Calu3 (cell line): ENCODE measurements at regions not wholly inside any gene's neighbourhood (a gene's known extent, or its start where the extent isn't known, plus 50 kb on each side); places are given as distances from the start of the nearest gene placed in this dataset.

Experiments used
- BruUV-seq: library from RNA; stranded (reverse); fragments of 400-500 nt; replicated peaks from 2 replicates; lab custom pipeline; 2021; lab: Mats Ljungman, UMichigan
- CTCF ChIA-PET: fragments of 300-600 bp; sonication (Branson Sonifier 250); formaldehyde crosslinking; loops from one replicate; lab custom pipeline; 2022; ENCODE audit warnings: antibody characterized with exemption; lab: Charles Lee
- DNase-seq: peaks from one replicate; pipeline ENCODE4 v3.0.0; 2022
- H3K27ac Mint-ChIP-seq: one replicate; pipeline ENCODE4 v1.8.0; 2022; ENCODE audit warnings: mixed read lengths; ENCODE audit not compliant: unreplicated experiment
- H3K27me3 Mint-ChIP-seq: one replicate; pipeline ENCODE4 v1.8.0; 2022; ENCODE audit warnings: mixed read lengths; ENCODE audit not compliant: unreplicated experiment
- H3K36me3 Mint-ChIP-seq: one replicate; pipeline ENCODE4 v1.8.0; 2022; ENCODE audit warnings: mild to moderate bottlenecking, moderate library complexity, mixed read lengths; ENCODE audit not compliant: insufficient read depth, unreplicated experiment
- H3K4me1 Mint-ChIP-seq: one replicate; pipeline ENCODE4 v1.8.0; 2022; ENCODE audit warnings: mild to moderate bottlenecking, low read depth, mixed read lengths; ENCODE audit not compliant: unreplicated experiment
- H3K4me3 Mint-ChIP-seq: one replicate; pipeline ENCODE4 v1.8.0; 2022; ENCODE audit warnings: mild to moderate bottlenecking, low read depth, moderate library complexity, mixed read lengths; ENCODE audit not compliant: unreplicated experiment
- H3K9me3 Mint-ChIP-seq: one replicate; pipeline ENCODE4 v1.8.0; 2022; ENCODE audit warnings: low read depth, mixed read lengths; ENCODE audit not compliant: unreplicated experiment
- intact Hi-C: fragments of 100-400 bp; cut with micrococcal nuclease; formaldehyde crosslinking; loops from one replicate; pipeline ENCODE4 v1.10.0; 2022; ENCODE audit not compliant: unreplicated experiment
- TF ChIP-seq, protein P1 (sequence below): fragments of 200-600 bp; IDR thresholded peaks from one replicate; pipeline ENCODE4 v1.8.0; 2022; ENCODE audit warnings: antibody characterized with exemption; ENCODE audit not compliant: unreplicated experiment

- intact Hi-C loops, result no loop called here
- no peak overlapping the region for H3K4me3 Mint-ChIP-seq
- no peaks in the 10 kb centered on the region for H3K9me3 Mint-ChIP-seq
- CTCF ChIA-PET, result no interaction called here
- no peaks in the 10 kb centered on the region for H3K36me3 Mint-ChIP-seq
- no peaks in the 10 kb centered on the region for H3K27me3 Mint-ChIP-seq
- BruUV-seq, result no TSS peak
- no peak overlapping the region for H3K27ac Mint-ChIP-seq
- no peaks in the 10 kb centered on the region for H3K4me1 Mint-ChIP-seq
- TF ChIP-seq, protein P1, sequence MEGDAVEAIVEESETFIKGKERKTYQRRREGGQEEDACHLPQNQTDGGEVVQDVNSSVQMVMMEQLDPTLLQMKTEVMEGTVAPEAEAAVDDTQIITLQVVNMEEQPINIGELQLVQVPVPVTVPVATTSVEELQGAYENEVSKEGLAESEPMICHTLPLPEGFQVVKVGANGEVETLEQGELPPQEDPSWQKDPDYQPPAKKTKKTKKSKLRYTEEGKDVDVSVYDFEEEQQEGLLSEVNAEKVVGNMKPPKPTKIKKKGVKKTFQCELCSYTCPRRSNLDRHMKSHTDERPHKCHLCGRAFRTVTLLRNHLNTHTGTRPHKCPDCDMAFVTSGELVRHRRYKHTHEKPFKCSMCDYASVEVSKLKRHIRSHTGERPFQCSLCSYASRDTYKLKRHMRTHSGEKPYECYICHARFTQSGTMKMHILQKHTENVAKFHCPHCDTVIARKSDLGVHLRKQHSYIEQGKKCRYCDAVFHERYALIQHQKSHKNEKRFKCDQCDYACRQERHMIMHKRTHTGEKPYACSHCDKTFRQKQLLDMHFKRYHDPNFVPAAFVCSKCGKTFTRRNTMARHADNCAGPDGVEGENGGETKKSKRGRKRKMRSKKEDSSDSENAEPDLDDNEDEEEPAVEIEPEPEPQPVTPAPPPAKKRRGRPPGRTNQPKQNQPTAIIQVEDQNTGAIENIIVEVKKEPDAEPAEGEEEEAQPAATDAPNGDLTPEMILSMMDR, result no peak
- no peak for DNase-seq
Observed at GRCh38 chr9:31582071-31582470, 802.4 kb upstream of the ACO1 start.

- no peaks in the 10 kb centered on the region for H3K36me3 Mint-ChIP-seq
- TF ChIP-seq, protein P1, result no peak
- CTCF ChIA-PET, result no interaction called here
- H3K4me1 Mint-ChIP-seq, result no peaks in the 10 kb centered on the region
- no TSS peak for BruUV-seq
- no peak overlapping the region for H3K4me3 Mint-ChIP-seq
- H3K27me3 Mint-ChIP-seq, result no peaks in the 10 kb centered on the region
- no peaks in the 10 kb centered on the region for H3K9me3 Mint-ChIP-seq
- no peak for DNase-seq
- intact Hi-C loops, result no loop called here
- no peak overlapping the region for H3K27ac Mint-ChIP-seq
Observed at GRCh38 chr9:31582561-31582960, 801.9 kb upstream of the ACO1 start.

DNA sequence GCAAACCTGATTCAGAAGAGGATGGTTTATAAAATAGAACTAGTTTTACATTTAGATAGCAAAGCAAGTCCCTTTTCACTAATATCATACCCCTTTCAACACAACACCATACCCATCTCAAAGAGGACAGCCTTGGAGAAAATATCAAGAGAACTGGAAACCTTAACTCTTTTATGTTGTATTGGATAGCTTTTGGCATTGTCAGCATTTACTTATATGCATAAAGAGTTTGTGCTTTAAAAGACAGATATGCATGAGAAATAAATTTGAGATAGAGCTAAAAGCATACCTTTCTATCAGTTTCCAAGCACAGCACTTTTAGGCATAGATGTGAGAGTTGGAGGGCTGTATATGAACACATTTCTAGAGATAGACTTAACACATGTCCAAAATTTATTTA is 799.3 kb upstream of the ACO1 start:
- DNase-seq, result no peak
- peaks cover 12% of the 10 kb centered on the region for H3K4me1 Mint-ChIP-seq
- no peaks in the 10 kb centered on the region for H3K36me3 Mint-ChIP-seq
- H3K27me3 Mint-ChIP-seq, result no peaks in the 10 kb centered on the region
- no peaks in the 10 kb centered on the region for H3K9me3 Mint-ChIP-seq
- CTCF ChIA-PET, result no interaction called here
- no peak overlapping the region for H3K27ac Mint-ChIP-seq
- TF ChIP-seq, protein P1, result no peak
- no peak overlapping the region for H3K4me3 Mint-ChIP-seq
- BruUV-seq, result no TSS peak
- intact Hi-C loops, result no loop called here

GRCh38 chr9:31587146-31587545 is 797.3 kb upstream of the ACO1 start:
- CTCF ChIA-PET, result no interaction called here
- no peak for DNase-seq
- Mint-ChIP-seq H3K4me1 (peaks cover 12% of the 10 kb centered on the region), H3K27ac (no peak overlapping the region), H3K9me3 (no peaks in the 10 kb centered on the region), H3K36me3 (no peaks in the 10 kb centered on the region), H3K27me3 (no peaks in the 10 kb centered on the region), H3K4me3 (no peak overlapping the region)
- TF ChIP-seq, protein P1, result no peak
- BruUV-seq, result no TSS peak
- intact Hi-C loops, result no loop called here

DNA sequence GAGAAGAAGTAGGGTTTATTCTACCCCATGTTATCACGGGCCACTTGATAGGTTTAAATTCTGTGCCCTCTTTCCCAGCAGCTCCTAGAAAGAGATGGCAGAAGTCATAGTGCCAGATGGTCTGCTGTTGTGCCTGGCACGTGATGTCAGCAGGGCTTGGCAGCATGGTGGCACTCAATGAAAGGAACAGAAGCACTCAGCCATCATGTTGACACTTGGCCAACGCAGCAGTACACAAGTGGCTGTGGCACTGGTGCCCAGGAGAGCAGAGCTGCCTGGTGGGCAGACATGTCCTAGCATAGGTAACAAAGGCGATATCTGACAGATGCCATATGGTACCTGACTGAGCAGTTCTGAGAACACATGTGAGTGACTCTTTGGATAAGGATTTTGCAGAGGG is 796.4 kb upstream of the ACO1 start:
- TF ChIP-seq, protein P1, result no peak
- no peaks in the 10 kb centered on the region for H3K27me3 Mint-ChIP-seq
- DNase-seq, result no peak
- H3K27ac Mint-ChIP-seq, result no peak overlapping the region
- CTCF ChIA-PET, result interaction anchor here (0.5 kb wide), 1 partner anchor 152 kb away, joined by 3 read pairs; no protein-coding TSS in a partner anchor
- BruUV-seq, result no TSS peak
- H3K4me1 Mint-ChIP-seq, result peaks cover 16% of the 10 kb centered on the region
- no peak overlapping the region for H3K4me3 Mint-ChIP-seq
- H3K9me3 Mint-ChIP-seq, result no peaks in the 10 kb centered on the region
- intact Hi-C loops, result no loop called here
- H3K36me3 Mint-ChIP-seq, result no peaks in the 10 kb centered on the region
